ENCODE measurements at regions not wholly inside any gene's neighbourhood (a gene's known extent, or its start where the extent isn't known, plus 50 kb on each side); places are given as distances from the start of the nearest gene placed in this dataset.
"Not testable (repeated sequence)": the region's sequence is repeated elsewhere in the genome, so short reads cannot be mapped to it uniquely, and the experiment has no call there.

- Histone ChIP-seq H3K36me3 (ENCODE audit: insufficient read depth, low read length) (no peaks in the 10 kb centered on the region; the same call in 1 of the 2 replicates), H3K9ac (ENCODE audit: low read depth, low read length) (no peak overlapping the region), H3K4me1 (ENCODE audit: insufficient read depth, low read length) (no peaks in the 10 kb centered on the region; the same call in 1 of the 2 replicates), H3K9me3 (ENCODE audit: control insufficient read depth, insufficient read depth, low read length) (no peaks in the 10 kb centered on the region)
Observed at GRCh38 chr4:3945511-3946290, 179.5 kb downstream of the ADRA2C start.

GRCh38 chr4:3946553-3946952 lies 180.4 kb downstream of the ADRA2C start:
- not testable (repeated sequence) for H3K9ac ChIP-seq (ENCODE audit: low read depth, low read length); H3K36me3 ChIP-seq (ENCODE audit: insufficient read depth, low read length); H3K4me1 ChIP-seq (ENCODE audit: insufficient read depth, low read length); H3K9me3 ChIP-seq (ENCODE audit: control insufficient read depth, insufficient read depth, low read length)

GRCh38 chr4:3947761-3948160 lies 181.6 kb downstream of the ADRA2C start:
- not testable (repeated sequence) for H3K9me3 ChIP-seq (ENCODE audit: control insufficient read depth, insufficient read depth, low read length); H3K4me1 ChIP-seq (ENCODE audit: insufficient read depth, low read length); H3K9ac ChIP-seq (ENCODE audit: low read depth, low read length); H3K36me3 ChIP-seq (ENCODE audit: insufficient read depth, low read length)

GRCh38 chr4:3948210-3948609 lies 182.0 kb downstream of the ADRA2C start:
- H3K9me3 ChIP-seq (ENCODE audit: control insufficient read depth, insufficient read depth, low read length); H3K36me3 ChIP-seq (ENCODE audit: insufficient read depth, low read length); H3K9ac ChIP-seq (ENCODE audit: low read depth, low read length); H3K4me1 ChIP-seq (ENCODE audit: insufficient read depth, low read length): not testable (repeated sequence)

- not testable (repeated sequence) for H3K4me1 ChIP-seq (ENCODE audit: insufficient read depth, low read length); H3K9ac ChIP-seq (ENCODE audit: low read depth, low read length); H3K36me3 ChIP-seq (ENCODE audit: insufficient read depth, low read length); H3K9me3 ChIP-seq (ENCODE audit: control insufficient read depth, insufficient read depth, low read length)
Observed at GRCh38 chr4:3949916-3950315, 183.7 kb downstream of the ADRA2C start.

- not testable (repeated sequence) for H3K9ac ChIP-seq (ENCODE audit: low read depth, low read length); H3K36me3 ChIP-seq (ENCODE audit: insufficient read depth, low read length); H3K9me3 ChIP-seq (ENCODE audit: control insufficient read depth, insufficient read depth, low read length); H3K4me1 ChIP-seq (ENCODE audit: insufficient read depth, low read length)
Observed at GRCh38 chr4:3952443-3953139, 186.4 kb downstream of the ADRA2C start.

GRCh38 chr4:3953140-3953489 lies 186.9 kb downstream of the ADRA2C start:
- not testable (repeated sequence) for H3K4me1 ChIP-seq (ENCODE audit: insufficient read depth, low read length); H3K9ac ChIP-seq (ENCODE audit: low read depth, low read length); H3K36me3 ChIP-seq (ENCODE audit: insufficient read depth, low read length); H3K9me3 ChIP-seq (ENCODE audit: control insufficient read depth, insufficient read depth, low read length)

- not testable (repeated sequence) for H3K36me3 ChIP-seq (ENCODE audit: insufficient read depth, low read length); H3K9me3 ChIP-seq (ENCODE audit: control insufficient read depth, insufficient read depth, low read length); H3K4me1 ChIP-seq (ENCODE audit: insufficient read depth, low read length)
- H3K9ac ChIP-seq (ENCODE audit: low read depth, low read length) = peak overlapping the region; percentile 53
Observed at GRCh38 chr4:3954540-3955320, 188.5 kb downstream of the ADRA2C start.

- peak overlapping the region; percentile 53 for H3K9ac ChIP-seq (ENCODE audit: low read depth, low read length)
- not testable (repeated sequence) for H3K4me1 ChIP-seq (ENCODE audit: insufficient read depth, low read length); H3K9me3 ChIP-seq (ENCODE audit: control insufficient read depth, insufficient read depth, low read length); H3K36me3 ChIP-seq (ENCODE audit: insufficient read depth, low read length)
Observed at GRCh38 chr4:3955321-3956164, 189.4 kb downstream of the ADRA2C start.

- H3K9ac ChIP-seq (ENCODE audit: low read depth, low read length) = peak overlapping the region; percentile 45; the same call in 1 of the 2 replicates
- not testable (repeated sequence) for H3K4me1 ChIP-seq (ENCODE audit: insufficient read depth, low read length); H3K36me3 ChIP-seq (ENCODE audit: insufficient read depth, low read length); H3K9me3 ChIP-seq (ENCODE audit: control insufficient read depth, insufficient read depth, low read length)
Observed at GRCh38 chr4:3956165-3956867, 190.1 kb downstream of the ADRA2C start.

GRCh38 chr4:3961091-3961672 lies 195.0 kb downstream of the ADRA2C start:
- not testable (repeated sequence) for H3K36me3 ChIP-seq (ENCODE audit: insufficient read depth, low read length); H3K9ac ChIP-seq (ENCODE audit: low read depth, low read length); H3K9me3 ChIP-seq (ENCODE audit: control insufficient read depth, insufficient read depth, low read length); H3K4me1 ChIP-seq (ENCODE audit: insufficient read depth, low read length)

- not testable (repeated sequence) for H3K9me3 ChIP-seq (ENCODE audit: control insufficient read depth, insufficient read depth, low read length)
Observed at GRCh38 chr4:3964572-3965278, 198.5 kb downstream of the ADRA2C start.

GRCh38 chr4:3967204-3967603 lies 201.0 kb downstream of the ADRA2C start:
- H3K4me1 ChIP-seq (ENCODE audit: insufficient read depth, low read length); H3K9me3 ChIP-seq (ENCODE audit: control insufficient read depth, insufficient read depth, low read length); H3K36me3 ChIP-seq (ENCODE audit: insufficient read depth, low read length); H3K9ac ChIP-seq (ENCODE audit: low read depth, low read length): not testable (repeated sequence)

More at GRCh38 chr4:3964572-3965278, 198.5 kb downstream of the ADRA2C start:
- H3K4me1 ChIP-seq (ENCODE audit: insufficient read depth, low read length); H3K9ac ChIP-seq (ENCODE audit: low read depth, low read length); H3K36me3 ChIP-seq (ENCODE audit: insufficient read depth, low read length): not testable (repeated sequence)

All from ES-I3 (cell line).